ENCODE measurements at regions not wholly inside any gene's neighbourhood (a gene's known extent, or its start where the extent isn't known, plus 50 kb on each side); places are given as distances from the start of the nearest gene placed in this dataset.

GRCh38 chr3:102113421-102114041 is 264.2 kb downstream of the NFKBIZ start:
- DNase-seq (ENCODE audit: low read depth) = no peak

DNA sequence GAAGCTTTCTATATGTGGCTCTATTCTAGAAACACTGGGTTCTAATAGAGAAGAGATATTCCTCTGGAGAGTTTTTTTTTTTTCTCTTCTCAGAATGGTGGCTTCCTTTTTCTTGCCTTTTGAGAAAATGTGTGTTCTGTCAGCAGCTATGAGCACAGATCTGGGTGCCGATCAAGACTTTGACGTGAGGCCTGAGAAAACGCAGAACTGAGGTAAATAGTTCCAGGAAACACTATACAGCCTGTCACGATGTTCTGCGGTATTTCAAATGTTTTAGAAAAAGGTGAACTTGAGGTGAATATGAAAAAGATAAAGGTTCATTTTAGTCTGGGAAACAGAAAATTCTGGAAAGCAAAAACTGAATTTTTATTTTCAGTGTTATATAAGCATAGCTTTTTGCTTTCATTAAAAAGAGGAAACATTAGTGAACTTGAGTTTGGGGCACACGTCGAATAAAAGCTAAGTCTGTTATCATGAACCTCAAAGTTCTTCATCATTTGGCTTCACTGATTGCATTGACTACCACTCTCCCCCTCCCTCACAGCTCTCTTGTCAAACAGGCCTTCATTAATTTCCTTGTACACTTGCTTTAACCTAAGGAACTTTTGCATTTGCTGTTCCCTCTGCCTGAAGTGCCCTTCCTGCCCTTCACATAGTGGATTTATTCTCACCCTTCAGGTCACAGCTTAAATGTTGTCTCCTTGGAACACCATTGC is 265.1 kb downstream of the NFKBIZ start:
- DNase-seq (ENCODE audit: low read depth) = no peak

- DNase-seq (ENCODE audit: low read depth) = no peak
Observed at GRCh38 chr3:102122527-102122926, 273.2 kb downstream of the NFKBIZ start.

GRCh38 chr3:102123590-102124190 is 274.4 kb downstream of the NFKBIZ start:
- peak; percentile 10 for DNase-seq (ENCODE audit: low read depth)

DNA sequence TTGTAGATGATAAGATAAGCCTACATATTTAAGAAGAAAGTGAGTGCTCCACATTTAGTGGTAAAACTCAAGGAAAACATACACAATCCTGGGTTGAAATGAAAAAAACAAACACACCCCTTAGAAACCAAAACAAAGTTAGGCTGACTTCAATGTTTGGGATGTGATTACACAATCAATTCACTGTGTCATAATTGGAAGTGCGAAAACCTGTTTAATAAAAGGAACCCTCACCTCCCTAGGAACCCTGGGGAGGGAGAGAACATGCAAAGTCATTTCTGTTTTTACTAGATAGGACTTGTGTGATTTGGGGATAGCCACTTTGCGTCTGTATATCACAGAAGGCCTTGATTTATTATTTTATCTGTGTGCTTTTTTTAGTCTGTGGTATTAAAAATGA is 275.0 kb downstream of the NFKBIZ start:
- peak; percentile 38 for DNase-seq (ENCODE audit: low read depth)

DNA sequence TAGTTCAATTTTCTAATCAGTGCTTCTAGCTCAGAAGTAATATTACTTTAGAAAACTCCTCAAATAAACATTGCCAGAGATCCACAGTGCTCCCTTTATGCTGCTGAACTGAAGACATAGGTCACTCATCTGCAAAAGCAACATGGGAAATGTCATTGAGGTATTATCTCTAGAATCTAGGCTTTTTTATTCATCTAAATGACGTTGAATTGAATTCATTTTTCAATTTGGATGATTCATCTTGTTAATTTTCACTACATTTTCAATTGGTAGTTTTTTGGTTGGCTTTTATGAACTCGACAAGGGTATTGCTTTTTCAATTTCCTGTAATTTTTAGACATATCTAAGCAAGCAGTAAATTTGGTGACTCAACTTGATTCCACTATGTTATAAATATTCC is 275.4 kb downstream of the NFKBIZ start:
- DNase-seq (ENCODE audit: low read depth) = no peak

GRCh38 chr3:102125197-102125993 is 276.1 kb downstream of the NFKBIZ start:
- DNase-seq (ENCODE audit: low read depth) = no peak

GRCh38 chr3:102125994-102126368 is 276.7 kb downstream of the NFKBIZ start:
- DNase-seq (ENCODE audit: low read depth) = no peak

- DNase-seq (ENCODE audit: low read depth) = peak; percentile 83
Observed at GRCh38 chr3:102129760-102130608, 280.7 kb downstream of the NFKBIZ start.

DNA sequence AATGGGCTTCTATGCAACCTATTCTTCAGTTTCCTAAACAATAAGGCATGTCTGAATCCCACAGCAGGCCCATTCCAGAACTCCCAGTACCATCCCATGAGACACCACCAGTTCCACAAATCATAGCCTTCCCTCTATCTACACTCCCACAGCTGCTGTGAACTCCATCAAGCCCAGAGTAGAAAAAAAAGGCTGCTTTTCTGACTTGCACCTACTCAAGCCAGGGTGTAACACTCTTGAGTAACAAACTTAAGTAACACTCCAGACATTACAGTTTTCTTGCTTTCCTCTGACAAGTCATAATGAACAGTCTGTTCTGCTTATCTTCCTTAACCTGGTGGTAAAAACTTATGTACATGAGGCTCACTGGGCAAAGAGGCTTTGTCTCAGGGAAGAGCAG is 283.1 kb downstream of the NFKBIZ start:
- no peak for DNase-seq (ENCODE audit: low read depth)

GRCh38 chr3:102133376-102133775 is 284.1 kb downstream of the NFKBIZ start:
- no peak for DNase-seq (ENCODE audit: low read depth)

DNA sequence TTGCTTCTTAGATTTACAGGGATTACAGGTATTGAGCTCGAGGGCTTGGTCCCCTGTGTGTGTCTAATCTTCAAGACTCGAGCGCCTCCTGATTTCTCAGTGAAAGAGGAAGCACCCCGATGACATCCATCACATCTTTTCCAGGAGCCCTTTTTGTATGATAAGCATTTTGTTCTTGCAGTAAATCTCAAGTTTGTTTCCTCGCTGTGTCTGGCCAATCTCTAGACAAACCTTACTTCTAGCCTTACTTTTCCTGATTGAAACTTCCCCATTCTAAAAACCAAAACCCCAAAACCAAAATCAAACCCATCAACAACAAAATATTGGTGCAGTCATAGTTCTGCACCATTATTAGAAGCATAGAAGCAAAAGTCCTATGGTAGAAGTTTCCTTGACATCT is 286.0 kb downstream of the NFKBIZ start:
- no peak for DNase-seq (ENCODE audit: low read depth)

DNA sequence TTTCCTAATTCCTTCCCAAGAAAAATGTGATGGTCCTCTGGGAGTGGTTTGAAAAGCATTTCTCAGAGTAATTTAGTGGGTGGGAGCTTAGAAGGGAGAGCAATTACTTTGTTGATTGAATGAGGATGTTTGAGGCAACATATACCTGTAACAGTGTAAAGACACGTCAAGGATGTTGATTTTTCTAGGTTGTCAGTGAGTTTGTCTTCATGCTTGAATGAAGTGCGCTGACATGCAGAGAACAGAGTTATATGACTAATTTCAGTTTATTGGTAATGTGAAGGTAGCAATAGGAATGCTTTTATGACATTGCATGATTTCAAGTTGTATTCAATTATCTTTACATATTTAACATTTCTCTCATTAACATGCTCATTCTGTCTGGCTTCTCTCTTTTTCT is 286.9 kb downstream of the NFKBIZ start:
- no peak for DNase-seq (ENCODE audit: low read depth)

DNA sequence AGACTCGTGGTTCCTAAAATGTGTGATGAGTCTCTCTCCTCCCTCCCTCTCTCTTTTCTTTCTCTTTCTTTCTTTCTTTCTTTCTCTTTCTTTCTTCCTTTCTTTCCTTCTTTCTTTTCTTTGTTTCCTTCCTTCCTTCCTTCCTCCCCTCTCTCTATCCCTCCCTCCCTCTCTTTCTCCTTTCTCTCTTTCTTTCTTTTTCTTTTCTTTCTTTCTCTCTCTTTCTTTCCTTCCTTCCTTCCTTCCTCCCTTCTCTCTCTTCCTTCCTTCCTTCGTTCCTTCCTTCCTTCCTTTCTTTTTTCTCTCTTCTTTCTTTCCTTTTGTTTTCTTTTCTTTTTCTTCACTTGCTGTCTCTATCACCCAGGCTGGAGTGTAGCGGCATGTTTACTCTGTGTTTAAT is 290.8 kb downstream of the NFKBIZ start:
- no peak for DNase-seq (ENCODE audit: low read depth)

DNA sequence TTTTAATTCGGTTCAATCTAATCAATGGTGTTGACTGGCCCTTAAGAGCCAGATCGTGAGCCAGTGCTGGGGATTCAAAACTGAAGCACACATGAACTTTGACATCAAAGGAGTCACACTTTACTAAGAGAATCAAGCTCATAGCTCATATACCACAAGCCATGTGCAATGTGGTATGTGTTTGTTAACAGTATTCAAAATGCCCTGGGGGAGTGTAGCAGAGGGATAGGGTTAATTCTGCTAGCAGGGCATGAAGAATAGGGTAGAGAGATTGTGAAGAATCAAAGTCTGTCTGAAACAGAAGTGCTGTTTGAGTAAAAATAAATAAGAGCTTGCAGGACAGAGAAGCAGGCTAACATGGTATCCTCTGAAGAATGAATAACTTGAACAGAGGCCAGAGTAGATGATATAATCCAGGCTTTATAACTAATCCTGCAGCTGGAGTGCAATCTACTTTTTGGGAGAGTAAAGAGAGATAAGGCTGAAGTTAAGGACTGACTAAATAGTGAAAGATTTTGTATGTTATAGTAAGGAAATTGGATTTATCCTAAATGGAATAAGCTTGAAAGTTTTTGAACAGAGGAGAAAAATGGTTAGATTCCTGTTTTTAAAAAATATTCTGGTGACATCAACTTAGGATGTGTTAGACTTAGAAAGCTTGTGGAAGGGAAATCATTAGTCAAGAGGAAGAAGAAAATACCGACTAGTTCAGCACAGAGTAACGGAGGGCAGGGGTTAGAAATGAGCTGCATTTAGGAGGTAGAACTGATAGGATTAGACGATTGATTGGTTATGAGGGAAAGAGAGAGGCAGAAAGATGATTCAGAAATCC is 292.0 kb downstream of the NFKBIZ start:
- DNase-seq (ENCODE audit: low read depth) = peak; percentile 53

- no peak for DNase-seq (ENCODE audit: low read depth)
Observed at GRCh38 chr3:102141928-102142239, 292.6 kb downstream of the NFKBIZ start.

DNA sequence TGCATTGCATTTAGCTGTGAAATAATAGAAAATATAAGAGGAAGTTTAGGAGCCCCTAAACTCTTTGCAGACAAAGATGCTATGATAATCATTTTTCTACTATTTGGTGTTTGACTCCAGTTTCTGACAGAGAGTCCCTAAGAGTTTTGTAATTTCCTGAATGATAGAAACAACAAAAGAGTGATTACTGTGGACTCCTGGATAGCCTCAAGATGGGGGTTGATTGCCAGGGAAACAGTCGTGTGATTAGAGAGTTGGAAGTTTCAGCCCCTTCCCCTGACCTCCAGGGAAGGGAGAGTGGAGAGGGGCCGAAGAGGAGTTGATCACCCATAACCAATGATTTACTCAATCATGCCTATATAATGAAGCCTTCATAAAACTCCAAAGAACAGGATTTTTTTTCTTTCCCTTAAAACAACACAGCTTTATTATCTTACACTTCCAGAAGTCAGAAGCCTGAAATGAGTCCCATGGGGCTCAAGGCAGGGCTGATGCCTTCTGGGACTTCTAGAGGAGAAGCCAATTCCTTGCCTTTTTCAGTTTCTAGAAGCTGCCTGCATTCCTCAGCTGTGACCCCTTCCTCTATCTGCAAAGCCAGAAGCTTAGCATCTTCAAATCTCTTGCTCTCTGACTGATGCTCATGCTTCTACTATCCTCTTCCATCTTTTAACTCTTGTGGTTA is 292.3 kb upstream of the ZPLD1 start:
- no peak for DNase-seq (ENCODE audit: low read depth)

DNA sequence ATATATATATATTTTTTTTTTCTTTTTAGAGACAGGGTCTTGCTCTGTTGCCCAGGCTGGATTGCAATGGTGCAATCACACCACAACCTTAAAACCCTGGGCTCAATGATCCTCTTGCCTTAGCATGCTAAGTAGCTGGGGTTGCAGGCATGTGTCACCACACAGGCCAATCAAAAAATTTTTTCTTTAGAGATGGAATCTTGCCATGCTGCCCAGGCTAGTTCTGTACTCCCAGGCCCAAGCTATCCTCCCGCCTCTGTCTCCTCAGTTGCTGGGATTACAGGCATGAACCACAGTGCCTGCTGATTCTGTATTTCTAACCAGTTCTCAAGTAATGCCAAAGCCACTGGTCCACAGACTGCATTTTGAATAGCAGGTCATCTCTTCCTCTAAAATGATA is 291.3 kb upstream of the ZPLD1 start:
- DNase-seq (ENCODE audit: low read depth) = no peak

DNA sequence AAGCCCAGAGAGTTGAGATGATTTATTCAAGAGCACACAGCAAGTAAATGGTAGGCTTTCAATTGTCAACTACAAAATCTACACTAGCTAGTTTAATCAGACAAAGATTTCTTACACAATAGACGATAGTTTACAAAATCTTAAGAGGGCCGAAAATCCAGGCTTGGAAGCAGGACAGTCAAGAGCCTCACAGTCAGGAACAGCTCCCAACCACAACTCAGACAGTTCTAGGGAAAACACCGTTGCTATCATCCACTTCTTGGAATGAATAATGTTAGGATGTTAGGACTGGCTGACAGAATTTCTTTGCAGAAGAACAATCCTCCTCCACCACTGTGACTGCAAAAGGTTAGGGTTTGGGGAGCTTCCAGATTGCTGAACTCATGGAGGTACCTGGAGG is 290.8 kb upstream of the ZPLD1 start:
- no peak for DNase-seq (ENCODE audit: low read depth)

GRCh38 chr3:102148598-102149337 is 286.0 kb upstream of the ZPLD1 start:
- no peak for DNase-seq (ENCODE audit: low read depth)

All from ELR (cell line).